Ammon's horn (tissue), 1 donor: ENCODE measurements at regions not wholly inside any gene's neighbourhood (a gene's known extent, or its start where the extent isn't known, plus 50 kb on each side); places are given as distances from the start of the nearest gene placed in this dataset.

Experiments used
- DNase-seq: peaks from one replicate; pipeline ENCODE4 v3.0.0-alpha.2; 2016; ENCODE audit warnings: low spot score

DNA sequence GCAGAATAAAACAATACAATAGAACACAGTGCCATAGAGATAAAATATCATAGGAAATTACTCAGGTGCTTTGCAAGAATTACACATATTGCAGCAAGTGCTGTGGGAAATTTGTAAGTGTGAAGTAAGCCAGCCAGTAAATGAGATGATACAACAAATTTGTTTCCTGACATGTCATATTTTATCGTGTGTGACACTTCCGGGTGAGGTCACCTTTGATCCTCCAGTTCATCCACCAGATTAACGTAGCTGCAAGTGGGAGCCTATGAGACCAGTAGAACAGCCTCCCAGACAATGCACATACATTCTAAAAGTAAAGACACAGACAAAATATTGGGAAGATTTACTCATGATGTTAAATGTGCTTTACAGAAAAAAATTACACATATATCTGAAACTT is 72.2 kb downstream of the PRDM9 start:
- DNase-seq, result no peak

DNA sequence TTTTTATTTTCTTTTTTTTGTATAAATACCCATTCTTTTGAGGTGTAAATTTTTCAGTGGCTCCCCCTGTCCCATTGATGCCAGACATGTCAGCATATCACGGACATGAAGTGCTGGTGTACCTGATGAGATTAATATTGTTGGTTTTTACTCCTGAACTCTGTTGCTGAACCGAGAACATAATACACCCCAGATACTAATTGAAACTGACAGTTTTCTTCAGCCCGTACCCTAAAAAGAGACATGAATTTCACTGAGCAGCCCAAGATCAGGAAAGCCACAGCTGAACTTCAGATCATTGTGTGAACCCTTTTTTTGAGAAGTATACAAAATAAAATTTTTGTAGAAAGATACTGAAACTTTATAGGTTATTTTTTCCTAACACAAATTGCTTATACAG is 75.7 kb downstream of the PRDM9 start:
- DNase-seq, result no peak

DNA sequence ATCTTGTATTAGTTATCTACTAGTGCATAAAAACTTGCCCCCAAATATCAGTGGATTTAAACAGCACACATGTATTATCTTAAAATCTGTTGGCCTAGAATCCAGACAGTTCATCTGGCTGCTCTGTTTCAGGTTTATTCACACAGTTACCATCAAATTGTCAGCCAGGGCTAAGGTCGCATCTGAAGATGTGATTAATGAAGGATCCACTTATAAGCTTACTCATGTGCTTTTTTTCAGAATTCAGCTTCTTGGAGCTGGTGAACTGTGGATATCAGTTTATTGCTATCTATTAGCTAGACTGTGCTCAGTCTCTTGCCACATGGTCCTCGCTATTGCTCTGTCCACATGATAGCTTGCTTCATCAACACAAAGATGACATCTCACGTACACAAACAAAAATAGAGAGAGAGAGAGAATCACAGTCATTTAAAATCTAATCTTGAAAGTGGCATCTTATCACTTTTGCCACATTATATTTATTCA is 81.5 kb downstream of the PRDM9 start:
- no peak for DNase-seq

DNA sequence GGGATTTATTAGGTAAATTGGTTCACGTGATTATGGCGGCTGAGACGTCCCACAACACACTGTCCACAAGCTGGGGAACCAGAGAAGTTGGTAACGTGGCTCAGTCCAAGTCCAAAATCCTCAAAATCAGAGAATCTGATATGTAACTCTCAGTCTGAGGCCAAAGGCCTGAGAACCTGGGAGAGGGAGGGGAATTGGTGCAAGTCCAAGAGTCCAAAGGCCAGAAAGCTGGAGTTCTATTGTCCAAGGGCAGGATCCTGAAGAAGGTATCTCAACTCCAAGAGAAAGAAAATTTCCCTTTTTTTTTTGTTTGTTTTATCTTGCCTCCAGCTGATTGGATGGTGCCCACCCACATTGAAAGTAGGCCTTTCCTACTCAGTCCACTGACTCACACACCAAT is 83.8 kb downstream of the PRDM9 start:
- DNase-seq, result no peak

DNA sequence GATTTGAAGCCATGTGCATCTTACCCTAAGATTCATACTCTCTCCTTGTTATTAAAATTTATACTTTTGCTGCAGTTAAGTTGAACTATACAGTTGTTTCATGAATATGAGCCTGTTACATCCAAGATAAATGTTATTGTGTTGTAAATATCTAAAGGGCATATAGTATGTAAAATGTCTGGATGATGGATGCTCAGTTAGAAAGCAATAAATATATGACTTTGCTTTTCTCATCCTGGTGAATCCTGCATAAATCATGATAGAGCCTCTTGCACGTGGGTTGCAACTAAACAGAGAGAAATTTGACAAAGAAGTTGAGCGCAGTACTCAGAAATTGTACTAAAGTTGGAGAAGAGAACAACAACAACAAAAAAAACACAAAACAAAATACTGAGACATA is 99.5 kb downstream of the PRDM9 start:
- DNase-seq, result no peak

DNA sequence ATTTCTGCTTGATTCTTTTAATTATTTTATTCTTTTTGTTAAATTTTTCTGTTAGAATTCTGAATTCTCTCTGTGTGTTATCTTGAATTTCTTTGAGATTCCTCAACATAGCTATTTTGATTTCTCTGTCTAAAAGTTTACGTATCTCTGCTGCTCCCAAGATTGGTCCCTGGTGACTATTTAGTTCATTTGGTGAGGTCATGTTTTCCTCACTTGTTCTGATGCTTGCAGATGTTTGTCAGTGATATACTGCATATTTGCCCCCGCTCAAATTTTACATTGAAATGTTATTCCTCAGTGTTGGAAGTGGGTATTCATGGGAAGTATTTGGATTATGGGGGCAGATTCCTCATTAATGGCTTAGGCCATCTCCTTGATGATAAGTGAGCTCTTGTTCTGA is 105.3 kb downstream of the PRDM9 start:
- no peak for DNase-seq

DNA sequence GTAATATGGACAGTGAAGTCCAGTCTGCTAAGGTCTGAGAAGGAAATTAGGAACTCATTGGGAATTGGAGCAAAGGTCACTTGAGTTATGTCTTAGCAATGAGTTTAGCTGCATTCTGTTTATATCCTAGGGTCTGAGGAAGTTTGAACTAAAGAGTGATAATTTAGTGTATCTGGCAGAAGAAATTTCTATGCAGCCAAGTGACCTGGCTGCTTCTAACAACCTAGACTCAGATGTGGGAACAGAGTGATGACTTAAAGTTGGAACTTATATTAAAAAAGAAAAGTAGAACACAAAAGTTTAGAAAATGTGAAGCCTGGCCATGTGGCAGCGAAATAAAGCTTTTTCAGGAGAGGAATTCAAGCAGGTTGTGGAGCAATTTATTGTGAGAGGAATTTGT is 106.2 kb downstream of the PRDM9 start:
- DNase-seq, result no peak

DNA sequence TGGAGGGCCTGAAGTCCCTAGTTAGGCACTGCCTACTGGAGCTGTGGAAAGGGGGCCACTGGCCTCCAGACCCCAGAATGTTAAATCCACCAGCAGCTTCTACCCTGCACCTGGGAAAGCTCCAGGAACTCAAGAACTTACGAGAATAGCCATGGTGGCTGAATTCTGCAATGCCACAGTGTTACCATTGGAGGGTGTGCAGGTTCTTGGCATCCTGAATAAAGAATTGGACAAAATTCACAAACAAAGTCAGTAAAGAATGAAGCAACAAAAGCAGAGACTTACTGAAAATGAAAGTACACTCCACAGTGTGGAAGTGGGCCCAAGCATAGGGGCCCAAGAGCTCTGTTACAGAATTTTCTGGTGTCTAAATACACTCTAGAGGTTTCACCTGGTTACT is 107.0 kb downstream of the PRDM9 start:
- no peak for DNase-seq

DNA sequence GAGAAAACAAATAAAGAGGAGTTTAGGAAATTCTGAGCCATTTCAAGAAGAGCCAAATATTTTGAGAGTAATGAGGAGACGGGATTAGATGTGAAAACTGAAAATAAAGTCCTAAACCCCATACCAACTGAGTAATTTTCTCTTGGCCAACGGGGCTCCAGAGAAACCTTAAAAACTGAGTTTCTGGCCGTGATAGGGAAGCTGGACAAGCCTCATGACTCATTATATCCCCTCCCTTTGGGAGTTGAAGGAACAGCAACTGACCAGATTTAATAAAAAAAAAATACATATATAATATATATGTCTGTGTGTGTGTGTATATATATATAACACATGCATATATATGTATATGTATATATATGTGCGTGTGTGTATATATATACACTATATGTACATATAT is 119.6 kb downstream of the PRDM9 start:
- DNase-seq, result no peak

DNA sequence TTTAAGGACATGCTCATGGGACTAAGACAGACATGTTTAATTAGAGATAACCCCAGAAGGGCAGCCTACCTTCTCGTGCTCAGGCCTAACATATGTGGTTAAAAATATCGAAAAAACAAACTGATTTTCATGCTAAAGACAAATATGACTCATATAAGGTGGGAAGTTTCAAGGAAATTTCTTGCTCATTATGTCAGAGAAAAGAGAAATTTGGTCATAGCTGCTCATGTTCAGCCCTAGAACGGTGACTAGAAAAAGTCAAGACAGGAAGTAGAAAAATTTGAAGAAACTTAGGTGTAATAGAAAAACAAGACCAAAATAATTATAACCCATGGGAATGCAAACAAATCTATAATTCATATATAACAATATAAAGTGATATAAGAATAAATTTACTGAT is 120.6 kb downstream of the PRDM9 start:
- DNase-seq, result no peak

DNA sequence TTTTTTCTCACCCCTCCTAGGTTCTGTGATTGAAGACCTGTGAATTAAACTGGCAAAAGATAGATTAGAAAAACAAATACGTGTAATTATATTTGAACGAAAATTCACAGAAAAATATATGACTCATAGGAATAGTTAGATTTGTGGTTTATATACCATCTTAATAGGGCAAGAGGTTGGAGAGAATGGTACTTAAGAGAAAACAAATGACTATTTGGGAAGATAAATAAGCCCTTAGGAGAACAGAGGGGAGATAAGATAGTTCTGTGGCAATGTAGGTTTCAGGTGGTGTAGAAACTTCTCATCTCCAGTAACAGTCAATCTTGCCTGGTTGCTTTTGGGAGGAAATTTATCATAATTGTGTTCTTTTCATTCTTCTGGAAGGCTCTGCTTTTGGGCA is 122.0 kb downstream of the PRDM9 start:
- no peak for DNase-seq

DNA sequence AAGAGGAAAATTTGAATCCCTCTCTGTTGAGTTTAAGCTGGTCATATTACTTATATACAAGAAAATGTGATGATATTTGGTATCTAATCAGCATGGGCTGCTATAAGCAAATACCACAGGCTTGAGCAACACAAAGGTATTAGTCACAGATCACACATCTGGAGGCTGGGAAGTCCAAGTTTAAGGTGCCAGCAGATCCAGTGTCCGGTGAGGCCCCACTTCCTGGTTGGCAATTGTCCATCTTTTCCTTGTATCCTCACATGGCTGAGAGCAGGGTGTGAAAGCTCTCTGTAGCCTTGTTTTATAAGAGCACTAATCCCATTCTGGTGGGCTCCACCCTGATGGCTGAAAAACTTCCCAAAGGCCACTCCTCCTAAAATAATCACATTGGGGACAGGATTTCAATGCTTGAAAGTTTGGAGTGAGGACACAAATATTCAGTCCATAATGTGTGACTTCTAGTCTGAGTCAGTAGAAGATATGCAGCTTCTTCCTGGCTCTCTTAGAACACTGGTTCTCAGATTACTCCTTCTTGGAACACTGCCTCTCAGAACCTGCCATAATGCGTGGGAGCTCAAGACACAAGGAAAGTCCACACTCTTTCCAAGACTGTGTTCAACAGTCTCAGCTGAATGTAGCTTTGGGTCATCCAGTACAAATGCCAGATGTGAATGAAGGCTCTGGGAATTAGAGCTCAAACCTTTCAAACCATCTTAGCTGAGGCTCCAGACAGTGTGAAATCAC is 124.1 kb downstream of the PRDM9 start:
- DNase-seq, result no peak

DNA sequence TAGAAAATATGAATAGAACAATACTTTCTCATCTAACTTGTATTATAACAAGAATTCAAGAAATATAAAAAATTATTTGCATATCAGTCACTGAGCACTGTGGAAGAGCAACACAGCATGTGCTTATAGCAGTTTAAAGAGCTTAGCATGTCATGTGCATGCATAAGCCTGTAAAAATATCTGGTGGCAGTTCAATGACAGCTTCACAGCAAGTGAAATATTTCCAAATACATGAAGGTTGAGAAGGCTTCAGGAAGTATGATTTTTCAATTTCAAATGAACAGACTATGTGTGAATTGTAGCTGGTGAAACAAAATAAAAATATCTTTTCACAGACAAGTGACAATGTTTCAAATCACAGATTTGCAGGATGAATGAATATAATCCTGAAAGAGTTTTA is 128.5 kb downstream of the PRDM9 start:
- no peak for DNase-seq

DNA sequence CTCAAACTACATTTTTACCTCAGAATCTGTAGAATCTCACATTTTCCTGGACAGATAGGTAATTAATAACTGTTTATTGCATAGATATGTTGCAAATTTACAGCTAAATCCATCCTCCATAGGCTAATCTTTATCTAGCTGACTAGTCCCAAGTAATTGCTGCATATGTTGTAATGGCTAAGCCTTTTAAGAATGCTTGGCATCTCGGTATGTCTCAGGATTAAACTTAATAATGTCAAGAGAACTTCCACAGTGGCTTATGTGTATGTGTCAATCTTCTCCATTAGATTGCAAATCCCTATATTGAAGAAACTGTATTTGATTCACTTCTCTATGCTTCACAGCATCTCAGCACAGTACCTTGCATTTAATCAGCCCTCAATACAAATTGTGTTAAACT is 131.9 kb downstream of the PRDM9 start:
- DNase-seq, result no peak

DNA sequence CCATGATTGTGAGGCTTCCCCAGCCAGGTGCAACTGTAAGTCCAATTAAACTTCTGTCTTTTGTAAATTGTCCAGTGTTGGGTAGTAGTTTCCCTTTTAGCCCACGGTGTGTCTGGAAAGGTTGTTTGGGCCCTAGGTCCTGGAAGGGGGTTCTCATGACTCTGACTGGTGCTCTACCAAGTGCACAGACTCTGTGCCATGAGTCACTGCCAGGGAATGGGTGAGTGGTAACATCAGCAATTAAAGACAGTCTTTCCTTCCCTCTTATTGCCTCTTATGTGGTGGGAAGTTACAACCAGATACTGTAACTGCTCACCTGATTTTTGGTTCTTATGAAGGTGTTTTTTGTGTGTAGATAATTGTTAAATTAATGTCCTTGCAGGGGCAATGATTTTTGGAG is 141.2 kb downstream of the PRDM9 start:
- DNase-seq, result no peak

DNA sequence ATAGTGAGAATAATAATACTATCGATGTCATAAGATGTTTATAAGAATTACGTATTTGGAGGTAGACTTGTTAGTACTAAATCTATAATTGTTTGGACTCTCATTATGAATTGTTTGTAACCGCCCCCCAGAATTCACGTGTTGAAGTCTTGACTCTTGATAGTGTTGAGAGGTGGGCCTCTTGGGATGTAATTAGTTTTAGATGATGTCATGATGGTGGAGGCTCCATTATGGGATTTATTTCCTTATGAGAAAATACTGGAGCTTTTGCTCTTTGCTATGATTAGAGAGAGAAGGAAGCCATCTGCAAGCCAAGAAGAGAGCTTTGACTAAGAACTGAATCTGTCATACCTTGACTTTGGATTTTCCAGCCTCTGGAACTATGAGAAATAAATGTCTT is 142.2 kb downstream of the PRDM9 start:
- DNase-seq, result no peak

DNA sequence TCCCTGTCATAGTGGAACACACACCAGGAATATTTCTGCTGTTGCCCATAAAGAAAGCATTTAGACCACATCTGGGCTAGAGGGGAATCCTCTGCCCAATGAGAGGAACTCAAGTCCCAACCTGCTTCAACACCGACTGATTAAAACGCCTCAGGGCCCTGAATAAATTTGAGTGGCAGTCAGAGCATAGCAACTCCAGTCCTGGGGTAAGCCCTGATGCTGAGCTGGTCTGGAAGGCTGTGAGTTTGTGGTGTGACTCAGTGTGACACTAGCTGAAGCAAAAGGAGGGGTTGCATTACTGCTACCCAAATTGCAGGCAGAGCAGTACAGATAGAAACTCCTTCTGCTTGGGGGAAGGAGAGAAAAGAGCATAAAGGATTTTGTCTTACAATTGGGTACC is 148.3 kb downstream of the PRDM9 start:
- no peak for DNase-seq

DNA sequence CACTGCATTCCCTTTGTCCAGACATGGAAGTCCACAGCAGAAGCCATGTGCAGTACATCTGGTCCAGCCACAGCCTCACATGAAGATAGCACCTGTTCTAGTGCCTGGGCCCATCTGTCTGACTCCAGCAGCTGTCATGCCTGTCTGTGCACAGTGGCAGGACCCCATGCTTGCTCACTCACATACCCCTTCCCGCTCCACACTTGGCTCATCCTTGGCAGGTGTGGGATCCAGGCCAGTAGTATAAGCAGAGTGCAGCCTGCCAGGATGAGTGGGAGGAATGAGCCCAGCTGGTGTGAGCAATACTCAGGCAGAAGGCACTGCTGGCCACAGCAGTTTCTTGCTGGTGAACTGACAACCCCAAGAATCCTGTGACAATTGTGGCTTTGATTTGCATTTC is 168.0 kb downstream of the PRDM9 start:
- no peak for DNase-seq

DNA sequence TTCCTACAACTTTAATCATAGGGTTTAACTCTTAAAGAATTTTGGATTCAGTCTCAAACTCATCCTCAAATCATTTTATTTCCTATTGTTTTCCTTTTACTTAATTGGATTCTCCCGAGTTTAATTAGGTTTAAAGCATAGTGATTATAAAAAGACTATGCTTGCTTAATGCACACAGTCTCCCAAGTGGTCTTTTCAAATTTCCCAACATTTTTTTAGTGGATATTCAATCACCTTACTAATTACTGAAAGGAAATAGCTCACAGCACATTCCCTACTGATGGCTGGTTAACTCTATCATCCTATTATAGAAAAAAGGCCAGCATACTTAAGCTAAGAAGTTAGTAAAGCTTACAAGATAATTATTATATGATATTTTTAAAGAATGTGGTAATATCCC is 170.6 kb downstream of the PRDM9 start:
- DNase-seq, result no peak

DNA sequence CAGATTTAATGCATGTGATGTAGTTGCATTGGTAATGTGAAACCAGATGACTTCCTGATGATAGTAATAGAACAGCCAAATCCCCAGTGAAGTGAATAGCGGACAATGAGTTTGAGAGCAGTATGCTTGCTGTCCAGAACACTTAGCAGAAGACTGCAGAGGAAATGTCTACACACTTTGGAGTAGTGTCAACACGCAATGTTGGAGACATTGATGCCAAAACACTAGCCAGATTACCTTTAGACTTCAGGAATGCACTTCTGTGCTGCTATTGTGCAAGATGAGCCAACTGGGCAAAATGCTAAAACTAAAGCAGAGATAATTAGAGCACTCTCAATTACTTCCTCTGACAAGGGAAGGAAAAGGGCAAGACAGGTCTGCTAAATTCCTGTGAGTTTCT is 176.7 kb downstream of the PRDM9 start:
- no peak for DNase-seq

DNA sequence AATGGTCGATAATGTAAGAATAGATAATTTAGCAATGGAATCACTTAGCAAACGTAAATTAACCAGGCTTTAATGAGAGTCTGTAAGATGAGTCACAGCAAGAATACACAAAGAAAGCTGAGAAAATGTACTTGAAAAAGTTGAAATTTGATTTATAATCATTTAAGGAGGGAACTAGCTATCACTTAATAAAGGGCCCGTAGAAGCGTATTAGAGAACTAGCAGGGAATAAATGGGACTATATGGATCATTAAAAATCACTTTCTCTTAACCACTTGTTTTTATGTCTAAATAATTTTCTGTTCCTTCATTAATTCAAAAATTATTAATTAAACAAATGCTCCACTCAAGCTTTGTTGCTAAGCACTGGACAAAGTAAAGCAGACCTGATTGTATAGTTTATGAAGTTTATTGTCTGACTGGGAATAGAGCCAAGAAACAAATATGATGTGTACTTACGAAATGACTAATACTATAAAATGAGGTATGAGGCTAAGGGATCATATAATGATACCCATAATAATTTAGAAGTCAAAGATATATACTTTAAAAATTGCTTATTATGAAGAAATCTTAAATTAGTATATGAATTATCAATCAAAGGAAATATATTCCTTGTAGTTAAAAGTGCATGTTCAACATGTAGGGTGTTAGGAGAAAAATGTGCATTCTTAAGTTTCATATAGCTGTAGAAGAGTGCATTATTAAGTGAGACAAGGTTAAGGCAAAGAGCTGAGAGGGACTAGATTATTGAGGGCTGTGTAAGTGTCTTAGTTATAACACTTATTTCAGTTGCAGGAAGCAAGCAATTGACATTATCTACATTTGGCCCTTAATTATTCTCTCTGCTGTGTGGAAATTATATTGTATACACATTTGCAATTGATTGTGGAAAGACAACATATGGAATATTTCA is 196.8 kb downstream of the PRDM9 start:
- DNase-seq, result no peak

DNA sequence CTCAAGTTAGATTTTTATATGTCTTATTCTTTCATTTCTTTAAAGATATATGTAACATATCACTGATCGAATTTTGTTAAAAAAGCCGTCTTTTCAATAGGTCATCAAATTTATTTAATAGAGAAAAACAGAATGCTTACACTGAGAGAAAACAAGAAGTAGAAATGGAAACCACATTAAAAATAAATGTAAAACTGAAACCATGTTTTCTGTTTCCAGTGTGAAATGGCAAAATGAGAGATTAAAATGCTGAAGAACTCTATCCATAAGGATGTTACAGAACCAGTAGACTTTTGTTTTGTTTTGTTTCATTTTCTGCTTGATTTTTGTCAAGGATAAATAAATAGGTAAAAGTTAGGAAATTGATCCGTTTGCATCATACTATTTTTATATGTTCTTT is 210.1 kb downstream of the PRDM9 start:
- no peak for DNase-seq

DNA sequence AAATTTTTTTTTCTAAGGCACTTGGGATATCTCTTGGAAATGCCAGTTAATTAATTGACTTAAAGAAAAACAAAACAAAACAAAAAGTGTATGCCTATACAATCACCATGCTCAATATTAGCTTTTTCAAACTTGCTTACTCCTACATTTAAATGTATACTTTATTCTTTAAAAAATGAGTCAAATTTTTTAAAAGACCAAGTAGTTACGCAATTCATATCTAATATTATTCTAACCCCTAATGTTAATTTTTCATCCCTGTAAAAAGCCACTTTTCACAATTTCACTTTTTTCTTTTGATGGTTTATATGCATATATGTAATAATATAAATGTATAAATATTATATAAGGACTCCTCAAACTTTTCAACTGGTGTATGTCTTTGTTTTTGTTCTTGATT is 211.2 kb downstream of the PRDM9 start:
- no peak for DNase-seq
